ENCODE measurements at regions not wholly inside any gene's neighbourhood (a gene's known extent, or its start where the extent isn't known, plus 50 kb on each side); places are given as distances from the start of the nearest gene placed in this dataset.

- intact Hi-C loops (cut with micrococcal nuclease; ENCODE audit: unreplicated experiment) (no loop called here), in situ Hi-C loops (cut with HindIII; ENCODE audit: extremely low pct_ligation_motif_present, low pct_unique_long_range_greater_than_20kb) (no loop called here)
- no peak for TF ChIP-seq LRRFIP1 (CRISPR knock-in tag; conservative IDR thresholded peaks at IDR 0.05)
- TF ChIP-seq NR2F2 (IDR thresholded peaks at IDR 0.05; ENCODE audit: borderline replicate concordance, low read depth), result no peak
- TF ChIP-seq ELF1 (CRISPR knock-in tag; IDR thresholded peaks at IDR 0.05), result no peak
- no peak for TF ChIP-seq ATF1 (CRISPR knock-in tag; IDR thresholded peaks at IDR 0.05)
- no peak for TF ChIP-seq AGO1 (IDR thresholded peaks at IDR 0.05; ENCODE audit: low read depth, low read length, poor library complexity, severe bottlenecking)
- no peak for TF ChIP-seq ZNF781 (CRISPR knock-in tag; IDR thresholded peaks at IDR 0.05; ENCODE audit: borderline replicate concordance, not compliant biosample characterization)
- TF ChIP-seq PRDM10 (CRISPR knock-in tag; IDR thresholded peaks at IDR 0.05; ENCODE audit: low read depth), result no peak
- TF ChIP-seq MZF1 (CRISPR knock-in tag; IDR thresholded peaks at IDR 0.05; ENCODE audit: borderline replicate concordance), result no peak
- H3K4me2 ChIP-seq (ENCODE audit: low read depth, low read length), result no peak overlapping the region
- no peaks in the 10 kb centered on the region for H3K36me3 ChIP-seq (replicated peaks in 1 of 2; ENCODE audit: control insufficient read depth in 1 of 2, insufficient read depth in 2 of 2, low read length in 2 of 2)
- DNase-seq (ENCODE audit: low spot score), result no peak
- peaks cover 2 to 45% of the 10 kb centered on the region in 2 experiments; a peak in 4 of 5 replicates for H3K27me3 ChIP-seq (ENCODE audit: control insufficient read depth in 1 of 2, insufficient read depth in 2 of 2, low read length in 2 of 2)
- WGBS (ENCODE audit: low lambda C conversion rate), result 47% methylated on average over 23 of the region's 26 CpGs
- ChIA-PET CTCF (ENCODE audit: low intra/inter-chr PET ratio, low total read pairs) (no interaction called here), POLR2A (no interaction called here)
- H2AFZ ChIP-seq (ENCODE audit: low read length), result no peak overlapping the region
- H3K4me3 ChIP-seq (replicated peaks in 1 of 3; ENCODE audit: insufficient read depth in 1 of 3, low read depth in 2 of 3, low read length in 3 of 3), result no peak overlapping the region
- H3K9ac ChIP-seq (ENCODE audit: insufficient read depth, low read depth, low read length), result no peak overlapping the region
- H3K27ac ChIP-seq (ENCODE audit: extremely low read length, insufficient read depth, low read length), result no peak overlapping the region
- no peaks in the 10 kb centered on the region for H3K79me2 ChIP-seq (ENCODE audit: insufficient read depth, low read length)
- BruUV-seq (replicated peaks), result no TSS peak
- H4K20me1 ChIP-seq (ENCODE audit: insufficient read depth, low read length), result no peaks in the 10 kb centered on the region
- H3K9me3 ChIP-seq (ENCODE audit: low read length), result no peaks in the 10 kb centered on the region
- ATAC-seq, result no peak
- no peaks in the 10 kb centered on the region for H3K4me1 ChIP-seq (ENCODE audit: insufficient read depth, low read length)
- FAIRE-seq, result no peak
Measured at GRCh38 chr2:236633775-236634560, 64.3 kb downstream of the ACKR3 start.

Measured in HepG2 (cell line).